Fibroblast of lung (primary cell): ENCODE measurements at regions not wholly inside any gene's neighbourhood (a gene's known extent, or its start where the extent isn't known, plus 50 kb on each side); places are given as distances from the start of the nearest gene placed in this dataset.

ENCODE experiments used
- CTCF ChIP-seq, 2 donors: IDR thresholded peaks in 1 of 2; conservative IDR thresholded peaks in 1 of 2; 1 replicate in 1 of 2; 2 replicates in 1 of 2; pipeline ENCODE4 v1.5.1; 2011 to 2012; ENCODE audit warnings: low read length in 2 of 2, control low read depth in 1 of 2, inconsistent platforms in 1 of 2, low read depth in 1 of 2, mild to moderate bottlenecking in 1 of 2
- EZH2 ChIP-seq: IDR thresholded peaks from 2 replicates; pipeline ENCODE4 v1.5.1; 2012; ENCODE audit warnings: low read length, control low read depth, mild to moderate bottlenecking; ENCODE audit errors: missing control alignments

GRCh38 chrX:16250296-16250695, 83.0 kb downstream of the MAGEB17 start:
- no peak for TF ChIP-seq CTCF (conservative IDR thresholded peaks at IDR 0.05 in 1 of 2, IDR thresholded peaks at IDR 0.05 in 1 of 2; ENCODE audit: low read depth in 1 of 2, low read length in 2 of 2)
- no peak for TF ChIP-seq EZH2
